ENCODE measurements at regions not wholly inside any gene's neighbourhood (a gene's known extent, or its start where the extent isn't known, plus 50 kb on each side); places are given as distances from the start of the nearest gene placed in this dataset.

GRCh38 chr4:100827756-100828155 lies 309.9 kb upstream of the EMCN start:
- Histone ChIP-seq H3K27ac (no peak overlapping the region), H3K4me3 (no peak overlapping the region), H3K4me1 (no peaks in the 10 kb centered on the region), H3K9me3 (no peaks in the 10 kb centered on the region), H3K36me3 (no peaks in the 10 kb centered on the region), H3K27me3 (no peaks in the 10 kb centered on the region)
- TF ChIP-seq, protein P1, sequence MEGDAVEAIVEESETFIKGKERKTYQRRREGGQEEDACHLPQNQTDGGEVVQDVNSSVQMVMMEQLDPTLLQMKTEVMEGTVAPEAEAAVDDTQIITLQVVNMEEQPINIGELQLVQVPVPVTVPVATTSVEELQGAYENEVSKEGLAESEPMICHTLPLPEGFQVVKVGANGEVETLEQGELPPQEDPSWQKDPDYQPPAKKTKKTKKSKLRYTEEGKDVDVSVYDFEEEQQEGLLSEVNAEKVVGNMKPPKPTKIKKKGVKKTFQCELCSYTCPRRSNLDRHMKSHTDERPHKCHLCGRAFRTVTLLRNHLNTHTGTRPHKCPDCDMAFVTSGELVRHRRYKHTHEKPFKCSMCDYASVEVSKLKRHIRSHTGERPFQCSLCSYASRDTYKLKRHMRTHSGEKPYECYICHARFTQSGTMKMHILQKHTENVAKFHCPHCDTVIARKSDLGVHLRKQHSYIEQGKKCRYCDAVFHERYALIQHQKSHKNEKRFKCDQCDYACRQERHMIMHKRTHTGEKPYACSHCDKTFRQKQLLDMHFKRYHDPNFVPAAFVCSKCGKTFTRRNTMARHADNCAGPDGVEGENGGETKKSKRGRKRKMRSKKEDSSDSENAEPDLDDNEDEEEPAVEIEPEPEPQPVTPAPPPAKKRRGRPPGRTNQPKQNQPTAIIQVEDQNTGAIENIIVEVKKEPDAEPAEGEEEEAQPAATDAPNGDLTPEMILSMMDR (IDR thresholded peaks at IDR 0.05): no peak
- ATAC-seq: no peak
- intact Hi-C loops (cut with DNase I): no loop called here
- DNase-seq: no peak

- Histone ChIP-seq H3K27ac (no peak overlapping the region), H3K36me3 (no peaks in the 10 kb centered on the region), H3K4me1 (no peaks in the 10 kb centered on the region), H3K4me3 (no peak overlapping the region), H3K27me3 (no peaks in the 10 kb centered on the region), H3K9me3 (no peaks in the 10 kb centered on the region)
- TF ChIP-seq, protein P1 (IDR thresholded peaks at IDR 0.05): no peak
- DNase-seq: no peak
- intact Hi-C loops (cut with DNase I): no loop called here
- ATAC-seq: peak; percentile 62
These were observed 309.2 kb upstream of the EMCN start for GRCh38 chr4:100826808-100827548.

- DNase-seq: no peak
- TF ChIP-seq, protein P1 (IDR thresholded peaks at IDR 0.05): no peak
- Histone ChIP-seq H3K9me3 (no peaks in the 10 kb centered on the region), H3K27ac (no peak overlapping the region), H3K27me3 (no peaks in the 10 kb centered on the region), H3K4me3 (no peak overlapping the region), H3K36me3 (no peaks in the 10 kb centered on the region), H3K4me1 (no peaks in the 10 kb centered on the region)
- intact Hi-C loops (cut with DNase I): no loop called here
- ATAC-seq: no peak
These were observed 308.2 kb upstream of the EMCN start for GRCh38 chr4:100826067-100826466.

DNA sequence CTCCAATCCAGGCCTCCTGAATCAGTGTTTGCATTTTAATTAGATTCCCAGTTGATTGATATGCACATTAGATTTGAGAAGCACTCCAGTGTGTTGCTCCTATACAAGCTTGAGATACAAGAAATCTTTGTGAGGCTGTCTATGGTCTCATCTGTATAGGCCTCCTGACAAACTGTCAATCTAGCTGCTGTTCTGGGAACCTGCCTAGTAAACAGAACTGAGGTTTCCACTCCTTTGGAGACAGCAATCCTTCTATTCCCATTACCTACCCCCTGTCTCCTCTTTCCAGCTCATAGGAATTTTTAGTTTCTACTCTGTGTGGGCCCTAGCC lies 306.1 kb upstream of the EMCN start:
- DNase-seq (no peak), ATAC-seq (no peak)
- TF ChIP-seq, protein P1 (IDR thresholded peaks at IDR 0.05): no peak
- Histone ChIP-seq H3K4me3 (no peak overlapping the region), H3K27ac (no peak overlapping the region), H3K36me3 (no peaks in the 10 kb centered on the region), H3K27me3 (no peaks in the 10 kb centered on the region), H3K4me1 (no peaks in the 10 kb centered on the region), H3K9me3 (no peaks in the 10 kb centered on the region)
- intact Hi-C loops (cut with DNase I): no loop called here

- intact Hi-C loops (cut with DNase I): no loop called here
- TF ChIP-seq, protein P1 (IDR thresholded peaks at IDR 0.05): no peak
- DNase-seq (no peak), ATAC-seq (peak; percentile 61)
- Histone ChIP-seq H3K36me3 (no peaks in the 10 kb centered on the region), H3K9me3 (no peaks in the 10 kb centered on the region), H3K4me3 (no peak overlapping the region), H3K27ac (no peak overlapping the region), H3K27me3 (no peaks in the 10 kb centered on the region), H3K4me1 (no peaks in the 10 kb centered on the region)
These were observed 305.5 kb upstream of the EMCN start for GRCh38 chr4:100823066-100823992.
